CD14-positive monocyte (primary cell): ENCODE measurements at regions not wholly inside any gene's neighbourhood (a gene's known extent, or its start where the extent isn't known, plus 50 kb on each side); places are given as distances from the start of the nearest gene placed in this dataset.

ENCODE experiments used
- DNase-seq, 3 donors: peaks; one replicate each; pipeline ENCODE4 v3.0.0-alpha.2; 2011 to 2022
- H2AFZ ChIP-seq: 2 replicates; pipeline ENCODE4 v1.6.0; 2012; ENCODE audit warnings: mild to moderate bottlenecking, low read depth, low read length, inconsistent platforms; ENCODE audit not compliant: insufficient read depth, poor library complexity, severe bottlenecking
- H3K27ac ChIP-seq, 2 donors: 1 replicate in 1 of 2; 2 replicates in 1 of 2; pipeline ENCODE4 v1.5.1; 2012 to 2013; ENCODE audit warnings: low read length in 2 of 2, control low read depth in 1 of 2, inconsistent platforms in 1 of 2, low read depth in 1 of 2, mild to moderate bottlenecking in 1 of 2
- H3K27me3 ChIP-seq, 2 donors: one replicate each; pipeline versions ENCODE4 v1.6.0 to v1.6.1; 2011 to 2013; ENCODE audit warnings: low read length in 2 of 2; ENCODE audit not compliant: control insufficient read depth in 2 of 2, insufficient read depth in 2 of 2
- H3K36me3 ChIP-seq, 2 donors: replicated peaks in 1 of 2; 1 replicate in 1 of 2; 2 replicates in 1 of 2; pipeline versions ENCODE4 v1.5.1 to v1.6.1; 2012 to 2013; ENCODE audit warnings: low read length in 2 of 2, control low read depth in 1 of 2, inconsistent platforms in 1 of 2, mild to moderate bottlenecking in 1 of 2; ENCODE audit not compliant: insufficient read depth in 2 of 2, control insufficient read depth in 1 of 2
- H3K4me1 ChIP-seq, 2 donors: 1 replicate in 1 of 2; 2 replicates in 1 of 2; pipeline versions ENCODE4 v1.5.1 to v1.6.1; 2012 to 2013; ENCODE audit warnings: low read length in 2 of 2, control low read depth in 1 of 2, inconsistent platforms in 1 of 2, mild to moderate bottlenecking in 1 of 2, moderate library complexity in 1 of 2; ENCODE audit not compliant: insufficient read depth in 2 of 2, control insufficient read depth in 1 of 2
- H3K4me2 ChIP-seq: replicated peaks from 2 replicates; pipeline ENCODE3; 2012; ENCODE audit warnings: low read length, moderate library complexity, mild to moderate bottlenecking; ENCODE audit not compliant: poor library complexity, severe bottlenecking; ENCODE audit errors: extremely low read depth
- H3K4me3 ChIP-seq, 3 experiments: fragments of 200-600 bp in 1 of 3; sonication (generic) in 1 of 3; replicated peaks in 1 of 3; 1 replicate in 2 of 3; 2 replicates in 1 of 3; pipeline ENCODE4 v1.5.1; 2011 to 2013; ENCODE audit warnings: low read length in 3 of 3, mild to moderate bottlenecking in 3 of 3, control low read depth in 2 of 3, low read depth in 2 of 3, inconsistent platforms in 1 of 3, moderate library complexity in 1 of 3
- H3K79me2 ChIP-seq: 2 replicates; pipeline ENCODE4 v1.6.0; 2012; ENCODE audit warnings: mild to moderate bottlenecking, control low read depth, inconsistent platforms, low read length, moderate library complexity; ENCODE audit not compliant: insufficient read depth
- H3K9ac ChIP-seq: 2 replicates; pipeline ENCODE4 v1.6.0; 2017; ENCODE audit warnings: low read length, mild to moderate bottlenecking; ENCODE audit not compliant: insufficient read depth, poor library complexity, severe bottlenecking
- H3K9me3 ChIP-seq, 2 donors: replicated peaks in 1 of 2; 1 replicate in 1 of 2; 2 replicates in 1 of 2; pipeline versions ENCODE4 v1.5.1 to v1.6.1; 2012 to 2013; ENCODE audit warnings: low read length in 2 of 2, control low read depth in 1 of 2; ENCODE audit not compliant: control insufficient read depth in 1 of 2, insufficient read depth in 1 of 2
- H4K20me1 ChIP-seq: 2 replicates; pipeline ENCODE4 v1.6.0; 2012; ENCODE audit warnings: mild to moderate bottlenecking, low read length, control low read depth, moderate library complexity; ENCODE audit not compliant: insufficient read depth
- H3K27ac Mint-ChIP-seq, 7 donors: one replicate each; pipeline ENCODE4 v1.8.0; 2020; ENCODE audit warnings: mild to moderate bottlenecking in 7 of 7, mixed read lengths in 7 of 7, moderate library complexity in 6 of 7, inconsistent platforms in 2 of 7
- H3K27me3 Mint-ChIP-seq, 3 donors: one replicate each; pipeline ENCODE4 v1.8.0; 2021 to 2022; ENCODE audit warnings: low read depth in 3 of 3, mild to moderate bottlenecking in 3 of 3, mixed read lengths in 3 of 3, moderate library complexity in 3 of 3, inconsistent platforms in 1 of 3
- H3K36me3 Mint-ChIP-seq, 2 donors: one replicate each; pipeline ENCODE4 v1.8.0; 2020; ENCODE audit warnings: mixed read lengths in 2 of 2, inconsistent platforms in 1 of 2, mild to moderate bottlenecking in 1 of 2
- H3K4me1 Mint-ChIP-seq: one replicate; pipeline ENCODE4 v1.8.0; 2020; ENCODE audit warnings: mild to moderate bottlenecking, mixed read lengths
- H3K4me3 Mint-ChIP-seq, 2 donors: one replicate each; pipeline ENCODE4 v1.8.0; 2020; ENCODE audit warnings: mild to moderate bottlenecking in 2 of 2, mixed read lengths in 2 of 2, moderate library complexity in 1 of 2
- H3K9me3 Mint-ChIP-seq, 7 donors: one replicate each; pipeline ENCODE4 v1.8.0; 2020 to 2022; ENCODE audit warnings: mixed read lengths in 7 of 7, mild to moderate bottlenecking in 6 of 7, moderate library complexity in 6 of 7, inconsistent platforms in 2 of 7
- CTCF ChIP-seq: fragments of 200-600 bp; IDR thresholded peaks from one replicate; pipeline ENCODE4 v1.8.0; 2022; ENCODE audit warnings: antibody characterized with exemption, mild to moderate bottlenecking
- WGBS: methylation state at CpG from one replicate; pipeline ENCODE4 v1.1.5; 2013; ENCODE audit warnings: missing lambda C conversion rate; ENCODE audit not compliant: insufficient coverage; 5-methylcytosine and 5-hydroxymethylcytosine counted together
- intact Hi-C, 2 donors: fragments of 100-400 bp; cut with micrococcal nuclease; formaldehyde crosslinking; loops; one replicate each; pipeline versions ENCODE4 v1.15.0 to v1.15.1; 2023

- no peaks in the 10 kb centered on the region for H3K9me3 ChIP-seq
- H3K36me3 ChIP-seq, result no peaks in the 10 kb centered on the region
- peaks cover 31 to 35% of the 10 kb centered on the region in 2 donors for H3K4me1 ChIP-seq
- H3K9ac ChIP-seq, result no peak overlapping the region
- Mint-ChIP-seq H3K9me3 (peaks cover 0 to 2% (median 0%) of the 10 kb centered on the region in 7 donors), H3K4me1 (peaks cover 35% of the 10 kb centered on the region), H3K27ac (no peak overlapping the region), H3K36me3 (no peaks in the 10 kb centered on the region), H3K4me3 (no peak overlapping the region), H3K27me3 (peaks cover 0 to 2% (median 0%) of the 10 kb centered on the region in 3 donors)
- H3K4me2 ChIP-seq, result no peak overlapping the region
- H4K20me1 ChIP-seq, result no peaks in the 10 kb centered on the region
- no peaks in the 10 kb centered on the region for H3K27me3 ChIP-seq
- no peak overlapping the region for H2AFZ ChIP-seq
- 100% methylated on average over 1 of the region's 4 CpGs for WGBS
- intact Hi-C loops, result no loop called here
- TF ChIP-seq CTCF, result no peak
- no peak overlapping the region for H3K27ac ChIP-seq
- no peak for DNase-seq
- H3K79me2 ChIP-seq, result no peaks in the 10 kb centered on the region
- no peak overlapping the region for H3K4me3 ChIP-seq
Measured at GRCh38 chr2:157185476-157186227, 71.9 kb upstream of the GALNT5 start.

- no peak overlapping the region for H3K4me3 ChIP-seq
- Mint-ChIP-seq H3K27me3 (peaks cover 0 to under 1% (median 0%) of the 10 kb centered on the region in 3 donors), H3K4me3 (no peak overlapping the region), H3K4me1 (peaks cover 12% of the 10 kb centered on the region), H3K9me3 (peaks cover 0 to 2% (median 0%) of the 10 kb centered on the region in 7 donors), H3K27ac (no peak overlapping the region), H3K36me3 (no peaks in the 10 kb centered on the region)
- DNase-seq, result no peak
- H3K4me2 ChIP-seq, result no peak overlapping the region
- no peaks in the 10 kb centered on the region for H3K79me2 ChIP-seq
- H3K9me3 ChIP-seq, result no peaks in the 10 kb centered on the region
- H4K20me1 ChIP-seq, result no peaks in the 10 kb centered on the region
- TF ChIP-seq CTCF, result no peak
- WGBS, result 94% methylated on average over 2 of the region's 4 CpGs
- H3K4me1 ChIP-seq, result no peaks in the 10 kb centered on the region
- H3K9ac ChIP-seq, result no peak overlapping the region
- H3K27me3 ChIP-seq, result no peaks in the 10 kb centered on the region
- H2AFZ ChIP-seq, result no peak overlapping the region
- no peak overlapping the region for H3K27ac ChIP-seq
- no peaks in the 10 kb centered on the region for H3K36me3 ChIP-seq
- intact Hi-C loops, result loop anchor here in 1 of 2 donors (10.0 kb wide), 1 partner anchor 1815 kb away; no protein-coding TSS in a partner anchor
Measured at GRCh38 chr2:157190151-157190550, 67.4 kb upstream of the GALNT5 start.
